Astrocyte (in vitro differentiated cells and primary cell): ENCODE measurements at regions not wholly inside any gene's neighbourhood (a gene's known extent, or its start where the extent isn't known, plus 50 kb on each side); places are given as distances from the start of the nearest gene placed in this dataset.

Experiments
- CTCF ChIP-seq: IDR thresholded peaks from 2 replicates; pipeline ENCODE4 v1.5.1; 2011; ENCODE audit warnings: low read depth, mild to moderate bottlenecking, inconsistent platforms, low read length, moderate library complexity; ENCODE audit not compliant: insufficient read depth
- EZH2 ChIP-seq: IDR thresholded peaks from 2 replicates; pipeline ENCODE4 v1.6.1; 2012; ENCODE audit warnings: mild to moderate bottlenecking, low read length, inconsistent platforms; ENCODE audit not compliant: insufficient read depth

GRCh38 chr1:195958131-195958530, 650.1 kb downstream of the KCNT2 start:
- no peak for TF ChIP-seq CTCF
- no peak for TF ChIP-seq EZH2
